ENCODE measurements at regions not wholly inside any gene's neighbourhood (a gene's known extent, or its start where the extent isn't known, plus 50 kb on each side); places are given as distances from the start of the nearest gene placed in this dataset.

- Histone ChIP-seq H3K4me2 (no peak overlapping the region), H3K4me3 (ENCODE audit: low read depth in 2 of 2, low read length in 1 of 2) (no peak overlapping the region), H4K20me1 (ENCODE audit: insufficient read depth) (no peaks in the 10 kb centered on the region), H3K9ac (no peak overlapping the region), H3K79me2 (ENCODE audit: insufficient read depth) (no peaks in the 10 kb centered on the region), H3K9me2 (no peaks in the 10 kb centered on the region), H3K4me1 (ENCODE audit: control insufficient read depth in 1 of 2, insufficient read depth in 2 of 2, low read depth in 1 of 2, low read length in 1 of 2) (peaks cover 0 to 6% of the 10 kb centered on the region in 2 experiments; a peak in 2 of 4 replicates), H3F3A (replicated peaks; ENCODE audit: insufficient read depth) (no peaks in the 10 kb centered on the region), H3K9me3 (no peaks in the 10 kb centered on the region), H3K36me3 (replicated peaks in 1 of 2; ENCODE audit: control insufficient read depth in 1 of 2, insufficient read depth in 2 of 2, low read length in 1 of 2) (no peaks in the 10 kb centered on the region), H3K27ac (ENCODE audit: low read depth in 2 of 2, low read length in 1 of 2) (no peak overlapping the region), H2AFZ (ENCODE audit: low read depth) (no peak overlapping the region), H3K27me3 (ENCODE audit: insufficient read depth) (no peaks in the 10 kb centered on the region)
- no peak for DNase-seq
- CTCF ChIA-PET, result no interaction called here
- TF ChIP-seq, protein P1, sequence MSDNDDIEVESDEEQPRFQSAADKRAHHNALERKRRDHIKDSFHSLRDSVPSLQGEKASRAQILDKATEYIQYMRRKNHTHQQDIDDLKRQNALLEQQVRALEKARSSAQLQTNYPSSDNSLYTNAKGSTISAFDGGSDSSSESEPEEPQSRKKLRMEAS (IDR thresholded peaks at IDR 0.05; ENCODE audit: low read depth), result no peak
- TF ChIP-seq TCF12 (IDR thresholded peaks at IDR 0.05) (no peak), SIN3A (IDR thresholded peaks at IDR 0.05; ENCODE audit: borderline replicate concordance, low read depth, low read length) (no peak), IRF3 (IDR thresholded peaks at IDR 0.05; ENCODE audit: low read depth, low read length) (no peak), EP300 (IDR thresholded peaks at IDR 0.05; ENCODE audit: borderline replicate concordance in 1 of 2, low read depth in 1 of 2, low read length in 1 of 2) (no peak), MEF2A (IDR thresholded peaks at IDR 0.05; ENCODE audit: borderline replicate concordance, low read depth) (no peak), RFX5 (IDR thresholded peaks at IDR 0.05; ENCODE audit: low read length) (no peak), NFIC (IDR thresholded peaks at IDR 0.05; ENCODE audit: borderline replicate concordance) (no peak), USF2 (IDR thresholded peaks at IDR 0.05; ENCODE audit: borderline replicate concordance, low read depth, low read length) (no peak), TEAD4 (IDR thresholded peaks at IDR 0.05; ENCODE audit: borderline replicate concordance, insufficient read depth) (no peak), CTCF (IDR thresholded peaks at IDR 0.05) (no peak), RXRA (IDR thresholded peaks at IDR 0.05; ENCODE audit: borderline replicate concordance, low read depth) (no peak), YY1 (IDR thresholded peaks at IDR 0.05; ENCODE audit: low read depth) (no peak), EZH2phosphoT487 (IDR thresholded peaks at IDR 0.05; ENCODE audit: borderline replicate concordance, low read depth) (no peak), MXI1 (IDR thresholded peaks at IDR 0.05; ENCODE audit: low read depth, low read length) (no peak), FOSL2 (IDR thresholded peaks at IDR 0.05; ENCODE audit: borderline replicate concordance, low read depth) (no peak), NRF1 (IDR thresholded peaks at IDR 0.05; ENCODE audit: low read depth, low read length) (no peak), FOXJ3 (CRISPR knock-in tag; IDR thresholded peaks at IDR 0.05) (no peak)
- POLR2A ChIA-PET, result no interaction called here
- 65% methylated on average over 3 of the region's 3 CpGs for WGBS (ENCODE audit: low lambda C conversion rate)
Observed at GRCh38 chr5:104736073-104736472, 1173.5 kb upstream of the NUDT12 start.
